ENCODE measurements at regions not wholly inside any gene's neighbourhood (a gene's known extent, or its start where the extent isn't known, plus 50 kb on each side); places are given as distances from the start of the nearest gene placed in this dataset.
"Not testable (repeated sequence)": the region's sequence is repeated elsewhere in the genome, so short reads cannot be mapped to it uniquely, and the experiment has no call there.

DNA sequence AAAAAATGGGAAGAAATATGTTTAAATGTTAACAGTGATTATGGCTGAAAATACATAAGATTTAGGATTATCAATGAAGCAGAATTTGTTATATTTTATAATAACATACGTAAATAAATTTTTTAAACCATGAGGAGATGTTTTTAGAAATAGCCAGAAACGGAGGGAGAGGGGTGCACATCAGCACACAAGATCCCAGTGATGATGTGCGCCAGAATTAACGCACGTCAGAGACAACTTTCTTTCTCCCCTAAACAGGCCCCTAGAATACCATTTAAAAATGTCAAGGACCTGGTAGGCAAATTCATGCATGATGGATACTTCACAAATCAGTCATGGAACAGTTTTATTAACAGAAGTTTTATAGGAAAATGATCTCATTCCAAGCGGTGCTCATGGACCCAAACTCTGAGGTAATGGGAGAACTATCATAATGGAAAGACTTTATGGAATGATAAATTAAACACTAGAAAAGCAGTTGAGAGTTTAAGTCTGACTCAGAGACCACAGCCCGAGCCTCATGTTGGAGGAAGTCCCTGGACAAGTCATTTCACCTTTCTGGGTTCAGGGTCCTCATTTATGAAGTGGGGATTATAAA, 258.9 kb upstream of the GAS1 start:
- 72% methylated on average over 6 of the region's 7 CpGs for WGBS (ENCODE audit: insufficient coverage)
- Histone ChIP-seq H3K9me3 (ENCODE audit: control insufficient read depth, insufficient read depth, low read length) (no peaks in the 10 kb centered on the region), H3K4me3 (ENCODE audit: low read length) (no peak overlapping the region), H3K36me3 (ENCODE audit: control insufficient read depth, insufficient read depth, low read length) (no peaks in the 10 kb centered on the region), H3K27ac (ENCODE audit: low read length) (no peak overlapping the region), H3K4me1 (ENCODE audit: control insufficient read depth, insufficient read depth, low read length) (no peaks in the 10 kb centered on the region), H3K27me3 (ENCODE audit: control insufficient read depth, insufficient read depth, low read length) (no peaks in the 10 kb centered on the region)
- ATAC-seq (no peak), DNase-seq (no peak)
- Mint-ChIP-seq H3K4me3 (no peak overlapping the region), H3K27me3 (ENCODE audit: low read depth in 2 of 2) (peaks cover 4 to 14% of the 10 kb centered on the region in 2 donors), H3K9me3 (no peaks in the 10 kb centered on the region), H3K36me3 (no peaks in the 10 kb centered on the region), H3K27ac (no peak overlapping the region), H3K4me1 (no peaks in the 10 kb centered on the region)
- intact Hi-C loops (cut with micrococcal nuclease): no loop called here
- TF ChIP-seq, protein P1, sequence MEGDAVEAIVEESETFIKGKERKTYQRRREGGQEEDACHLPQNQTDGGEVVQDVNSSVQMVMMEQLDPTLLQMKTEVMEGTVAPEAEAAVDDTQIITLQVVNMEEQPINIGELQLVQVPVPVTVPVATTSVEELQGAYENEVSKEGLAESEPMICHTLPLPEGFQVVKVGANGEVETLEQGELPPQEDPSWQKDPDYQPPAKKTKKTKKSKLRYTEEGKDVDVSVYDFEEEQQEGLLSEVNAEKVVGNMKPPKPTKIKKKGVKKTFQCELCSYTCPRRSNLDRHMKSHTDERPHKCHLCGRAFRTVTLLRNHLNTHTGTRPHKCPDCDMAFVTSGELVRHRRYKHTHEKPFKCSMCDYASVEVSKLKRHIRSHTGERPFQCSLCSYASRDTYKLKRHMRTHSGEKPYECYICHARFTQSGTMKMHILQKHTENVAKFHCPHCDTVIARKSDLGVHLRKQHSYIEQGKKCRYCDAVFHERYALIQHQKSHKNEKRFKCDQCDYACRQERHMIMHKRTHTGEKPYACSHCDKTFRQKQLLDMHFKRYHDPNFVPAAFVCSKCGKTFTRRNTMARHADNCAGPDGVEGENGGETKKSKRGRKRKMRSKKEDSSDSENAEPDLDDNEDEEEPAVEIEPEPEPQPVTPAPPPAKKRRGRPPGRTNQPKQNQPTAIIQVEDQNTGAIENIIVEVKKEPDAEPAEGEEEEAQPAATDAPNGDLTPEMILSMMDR (IDR thresholded peaks at IDR 0.05): no peak

DNA sequence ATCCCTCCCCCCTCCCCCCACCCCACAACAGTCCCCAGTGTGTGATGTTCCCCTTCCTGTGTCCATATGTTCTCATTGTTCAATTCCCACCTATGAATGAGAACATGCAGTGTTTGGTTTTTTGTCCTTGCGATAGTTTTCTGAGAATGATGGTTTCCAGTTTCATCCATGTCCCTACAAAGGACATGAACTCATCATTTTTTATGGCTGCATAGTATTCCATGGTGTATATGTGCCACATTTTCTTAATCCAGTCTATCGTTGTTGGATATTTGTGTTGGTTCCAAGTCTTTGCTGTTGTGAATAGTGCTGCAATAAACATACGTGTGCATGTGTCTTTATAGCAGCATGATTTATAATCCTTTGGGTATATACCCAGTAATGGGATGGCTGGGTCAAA, 263.4 kb upstream of the GAS1 start:
- H3K27me3 Mint-ChIP-seq (ENCODE audit: low read depth in 2 of 2): peaks cover 4 to 31% of the 10 kb centered on the region in 2 donors
- H3K9me3 Mint-ChIP-seq; H3K36me3 Mint-ChIP-seq; H3K27ac Mint-ChIP-seq; H3K4me3 ChIP-seq (ENCODE audit: low read length); H3K9me3 ChIP-seq (ENCODE audit: control insufficient read depth, insufficient read depth, low read length); H3K27me3 ChIP-seq (ENCODE audit: control insufficient read depth, insufficient read depth, low read length); H3K4me1 Mint-ChIP-seq; H3K27ac ChIP-seq (ENCODE audit: low read length); DNase-seq; H3K4me3 Mint-ChIP-seq; H3K4me1 ChIP-seq (ENCODE audit: control insufficient read depth, insufficient read depth, low read length); ATAC-seq; H3K36me3 ChIP-seq (ENCODE audit: control insufficient read depth, insufficient read depth, low read length); intact Hi-C loops (cut with micrococcal nuclease): not testable (repeated sequence)
- no CpG with 5 or more reads among the region's 3 CpGs for WGBS (ENCODE audit: insufficient coverage)

DNA sequence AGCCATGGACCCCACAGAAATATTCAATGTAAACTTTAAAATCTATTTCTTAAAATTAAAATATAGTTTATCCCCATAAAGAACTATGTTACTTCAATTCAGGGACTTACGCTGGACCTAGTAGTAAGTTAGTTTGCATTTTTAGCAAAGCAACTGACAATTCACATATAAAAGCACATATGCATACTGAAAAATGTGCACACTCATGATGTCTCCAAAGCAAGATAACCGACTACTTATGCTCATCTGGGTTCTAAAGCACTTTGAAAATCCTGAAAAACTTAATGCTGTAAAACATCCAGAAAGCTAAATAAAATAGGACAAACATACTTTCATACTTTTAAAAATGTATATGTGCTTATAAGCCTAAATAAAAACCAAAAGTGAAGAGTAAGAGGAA, 264.4 kb upstream of the GAS1 start:
- DNase-seq: no peak
- no peaks in the 10 kb centered on the region for H3K4me1 Mint-ChIP-seq
- ATAC-seq: no peak

DNA sequence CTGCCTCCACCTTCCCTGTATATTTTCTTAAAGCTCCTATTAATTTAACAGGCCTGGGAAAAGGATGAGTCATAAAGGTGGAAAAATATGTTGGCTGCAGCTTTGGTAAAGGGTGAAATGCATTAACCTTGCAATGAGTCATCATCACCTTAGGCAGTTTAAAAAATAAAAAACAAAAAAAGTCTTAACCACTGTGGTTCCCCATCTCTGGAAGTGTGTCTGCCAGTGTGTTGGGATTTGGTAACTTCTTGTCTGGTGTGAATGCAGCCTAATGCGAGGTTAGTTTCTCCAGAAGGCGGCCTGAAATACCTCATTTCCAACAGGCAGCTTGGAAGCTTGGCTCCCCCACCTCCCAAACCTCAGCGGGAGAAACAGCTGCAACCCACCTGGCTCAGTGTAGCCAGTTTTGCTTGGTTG, 265.3 kb upstream of the GAS1 start:
- DNase-seq (no peak), ATAC-seq (no peak)
- Histone ChIP-seq H3K27me3 (ENCODE audit: control insufficient read depth, insufficient read depth, low read length) (no peaks in the 10 kb centered on the region), H3K4me1 (ENCODE audit: control insufficient read depth, insufficient read depth, low read length) (no peaks in the 10 kb centered on the region), H3K36me3 (ENCODE audit: control insufficient read depth, insufficient read depth, low read length) (no peaks in the 10 kb centered on the region), H3K4me3 (ENCODE audit: low read length) (no peak overlapping the region), H3K9me3 (ENCODE audit: control insufficient read depth, insufficient read depth, low read length) (no peaks in the 10 kb centered on the region), H3K27ac (ENCODE audit: low read length) (no peak overlapping the region)
- no peaks in the 10 kb centered on the region for H3K9me3 Mint-ChIP-seq
- peaks cover 9 to 44% of the 10 kb centered on the region in 2 donors for H3K27me3 Mint-ChIP-seq (ENCODE audit: low read depth in 2 of 2)
- H3K36me3 Mint-ChIP-seq: no peaks in the 10 kb centered on the region
- 94% methylated on average over 2 of the region's 3 CpGs for WGBS (ENCODE audit: insufficient coverage)
- TF ChIP-seq, protein P1 (IDR thresholded peaks at IDR 0.05): no peak
- no peak overlapping the region for H3K4me3 Mint-ChIP-seq
- intact Hi-C loops (cut with micrococcal nuclease): no loop called here
- no peaks in the 10 kb centered on the region for H3K4me1 Mint-ChIP-seq
- no peak overlapping the region for H3K27ac Mint-ChIP-seq

More for the DNA sequence above, 264.4 kb upstream of the GAS1 start:
- Histone ChIP-seq H3K27ac (ENCODE audit: low read length) (no peak overlapping the region), H3K4me3 (ENCODE audit: low read length) (no peak overlapping the region), H3K4me1 (ENCODE audit: control insufficient read depth, insufficient read depth, low read length) (no peaks in the 10 kb centered on the region), H3K27me3 (ENCODE audit: control insufficient read depth, insufficient read depth, low read length) (no peaks in the 10 kb centered on the region), H3K36me3 (ENCODE audit: control insufficient read depth, insufficient read depth, low read length) (no peaks in the 10 kb centered on the region), H3K9me3 (ENCODE audit: control insufficient read depth, insufficient read depth, low read length) (no peaks in the 10 kb centered on the region)
- intact Hi-C loops (cut with micrococcal nuclease): no loop called here
- TF ChIP-seq, protein P1 (IDR thresholded peaks at IDR 0.05): no peak
- Mint-ChIP-seq H3K27me3 (ENCODE audit: low read depth in 2 of 2) (peaks cover 4 to 35% of the 10 kb centered on the region in 2 donors), H3K36me3 (no peaks in the 10 kb centered on the region), H3K9me3 (no peaks in the 10 kb centered on the region), H3K27ac (no peak overlapping the region), H3K4me3 (no peak overlapping the region)
- WGBS (ENCODE audit: insufficient coverage): 86% methylated on average over 2 of the region's 2 CpGs
